Activated T-helper 2 cell treated with anti-CD3 and anti-CD28 coated beads, Interferon-gamma antibody, Interleukin-2, Interleukin-4, amounts not matched to agents 10 μg/mL and 5 μg/mL and 100 μg/mL, durations not matched to agents 14 hours and 24 hours and 36 hours (primary cell): ENCODE measurements at regions not wholly inside any gene's neighbourhood (a gene's known extent, or its start where the extent isn't known, plus 50 kb on each side); places are given as distances from the start of the nearest gene placed in this dataset.

Experiments used
- DNase-seq: peaks from one replicate; pipeline ENCODE4 v3.0.0; 2021; ENCODE audit warnings: low spot score
- H3K27ac Mint-ChIP-seq: one replicate; pipeline ENCODE4 v1.8.0; 2021; ENCODE audit warnings: mixed read lengths
- H3K27me3 Mint-ChIP-seq: one replicate; pipeline ENCODE4 v1.8.0; 2021; ENCODE audit warnings: low read depth, mixed read lengths
- H3K36me3 Mint-ChIP-seq: one replicate; pipeline ENCODE4 v1.8.0; 2021; ENCODE audit warnings: low read depth, mixed read lengths
- H3K4me1 Mint-ChIP-seq: one replicate; pipeline ENCODE4 v1.8.0; 2021; ENCODE audit warnings: low read depth, mixed read lengths
- H3K4me3 Mint-ChIP-seq: one replicate; pipeline ENCODE4 v1.8.0; 2021; ENCODE audit warnings: low read depth, mild to moderate bottlenecking, moderate library complexity, mixed read lengths
- H3K9me3 Mint-ChIP-seq: one replicate; pipeline ENCODE4 v1.8.0; 2021; ENCODE audit warnings: mixed read lengths
- intact Hi-C: fragments of 100-400 bp; cut with micrococcal nuclease; formaldehyde crosslinking; loops from one replicate; pipeline ENCODE4 v1.15.1; 2023

- Mint-ChIP-seq H3K4me3 (no peak overlapping the region), H3K9me3 (no peaks in the 10 kb centered on the region), H3K27ac (no peak overlapping the region), H3K36me3 (no peaks in the 10 kb centered on the region), H3K4me1 (no peaks in the 10 kb centered on the region), H3K27me3 (peaks cover 2% of the 10 kb centered on the region)
- intact Hi-C loops: no loop called here
- no peak for DNase-seq
Observed at GRCh38 chr2:204437815-204438756, 107.2 kb upstream of the PARD3B start.

- DNase-seq: no peak
- Mint-ChIP-seq H3K4me1 (no peaks in the 10 kb centered on the region), H3K36me3 (no peaks in the 10 kb centered on the region), H3K9me3 (no peaks in the 10 kb centered on the region), H3K4me3 (no peak overlapping the region), H3K27me3 (peaks cover 2% of the 10 kb centered on the region), H3K27ac (no peak overlapping the region)
- intact Hi-C loops: no loop called here
Observed at GRCh38 chr2:204441316-204441715, 104.0 kb upstream of the PARD3B start.

- Mint-ChIP-seq H3K9me3 (no peaks in the 10 kb centered on the region), H3K4me3 (no peak overlapping the region), H3K27me3 (peaks cover 4% of the 10 kb centered on the region), H3K27ac (no peak overlapping the region), H3K36me3 (no peaks in the 10 kb centered on the region), H3K4me1 (no peaks in the 10 kb centered on the region)
- intact Hi-C loops: no loop called here
- no peak for DNase-seq
Observed at GRCh38 chr2:204445149-204445548, 100.1 kb upstream of the PARD3B start.

- no peak for DNase-seq
- H3K4me1 Mint-ChIP-seq: no peaks in the 10 kb centered on the region
- no peak overlapping the region for H3K4me3 Mint-ChIP-seq
- intact Hi-C loops: no loop called here
- no peaks in the 10 kb centered on the region for H3K9me3 Mint-ChIP-seq
- H3K27ac Mint-ChIP-seq: no peak overlapping the region
- H3K36me3 Mint-ChIP-seq: no peaks in the 10 kb centered on the region
- H3K27me3 Mint-ChIP-seq: peaks cover 8% of the 10 kb centered on the region
Observed at GRCh38 chr2:204447722-204448121, 97.6 kb upstream of the PARD3B start.

- intact Hi-C loops: no loop called here
Observed at GRCh38 chr2:204449977-204450376, 95.3 kb upstream of the PARD3B start.

GRCh38 chr2:204451766-204452165, 93.5 kb upstream of the PARD3B start:
- H3K9me3 Mint-ChIP-seq: no peaks in the 10 kb centered on the region
- H3K4me1 Mint-ChIP-seq: no peaks in the 10 kb centered on the region
- no peak overlapping the region for H3K4me3 Mint-ChIP-seq

More at GRCh38 chr2:204449977-204450376, 95.3 kb upstream of the PARD3B start:
- Mint-ChIP-seq H3K4me3 (no peak overlapping the region), H3K36me3 (no peaks in the 10 kb centered on the region), H3K27me3 (peaks cover 10% of the 10 kb centered on the region), H3K9me3 (no peaks in the 10 kb centered on the region), H3K27ac (no peak overlapping the region), H3K4me1 (no peaks in the 10 kb centered on the region)
- DNase-seq: no peak

GRCh38 chr2:204452464-204453023, 92.7 kb upstream of the PARD3B start:
- H3K9me3 Mint-ChIP-seq: no peaks in the 10 kb centered on the region
- H3K4me1 Mint-ChIP-seq: no peaks in the 10 kb centered on the region
- H3K4me3 Mint-ChIP-seq: no peak overlapping the region
- intact Hi-C loops: no loop called here
- H3K36me3 Mint-ChIP-seq: no peaks in the 10 kb centered on the region
- no peak overlapping the region for H3K27ac Mint-ChIP-seq
- H3K27me3 Mint-ChIP-seq: peaks cover 10% of the 10 kb centered on the region
- no peak for DNase-seq

More at GRCh38 chr2:204451766-204452165, 93.5 kb upstream of the PARD3B start:
- peaks cover 10% of the 10 kb centered on the region for H3K27me3 Mint-ChIP-seq
- intact Hi-C loops: no loop called here
- H3K36me3 Mint-ChIP-seq: no peaks in the 10 kb centered on the region
- no peak overlapping the region for H3K27ac Mint-ChIP-seq
- DNase-seq: no peak

GRCh38 chr2:204453730-204454167, 91.5 kb upstream of the PARD3B start:
- Mint-ChIP-seq H3K4me3 (no peak overlapping the region), H3K4me1 (no peaks in the 10 kb centered on the region), H3K36me3 (no peaks in the 10 kb centered on the region), H3K27me3 (peaks cover 10% of the 10 kb centered on the region), H3K9me3 (no peaks in the 10 kb centered on the region), H3K27ac (no peak overlapping the region)
- no peak for DNase-seq
- intact Hi-C loops: no loop called here

GRCh38 chr2:204454672-204455380, 90.4 kb upstream of the PARD3B start:
- Mint-ChIP-seq H3K27ac (no peak overlapping the region), H3K9me3 (no peaks in the 10 kb centered on the region), H3K4me1 (no peaks in the 10 kb centered on the region), H3K27me3 (peaks cover 10% of the 10 kb centered on the region), H3K4me3 (no peak overlapping the region), H3K36me3 (no peaks in the 10 kb centered on the region)
- DNase-seq: no peak
- intact Hi-C loops: no loop called here

GRCh38 chr2:204468746-204469429, 76.4 kb upstream of the PARD3B start:
- peaks cover 5% of the 10 kb centered on the region for H3K27me3 Mint-ChIP-seq
- intact Hi-C loops: no loop called here
- DNase-seq: no peak
- H3K4me3 Mint-ChIP-seq: no peak overlapping the region
- no peaks in the 10 kb centered on the region for H3K36me3 Mint-ChIP-seq
- no peaks in the 10 kb centered on the region for H3K4me1 Mint-ChIP-seq
- no peak overlapping the region for H3K27ac Mint-ChIP-seq
- H3K9me3 Mint-ChIP-seq: no peaks in the 10 kb centered on the region

- H3K36me3 Mint-ChIP-seq: no peaks in the 10 kb centered on the region
- intact Hi-C loops: no loop called here
Observed at GRCh38 chr2:204470178-204470620, 75.1 kb upstream of the PARD3B start.

GRCh38 chr2:204470621-204471196, 74.6 kb upstream of the PARD3B start:
- Mint-ChIP-seq H3K27me3 (peaks cover 5% of the 10 kb centered on the region), H3K4me1 (no peaks in the 10 kb centered on the region), H3K27ac (no peak overlapping the region), H3K36me3 (no peaks in the 10 kb centered on the region), H3K9me3 (no peaks in the 10 kb centered on the region), H3K4me3 (no peak overlapping the region)
- no peak for DNase-seq
- intact Hi-C loops: no loop called here

More at GRCh38 chr2:204470178-204470620, 75.1 kb upstream of the PARD3B start:
- no peak overlapping the region for H3K27ac Mint-ChIP-seq
- H3K4me1 Mint-ChIP-seq: no peaks in the 10 kb centered on the region
- DNase-seq: no peak
- H3K4me3 Mint-ChIP-seq: no peak overlapping the region
- no peaks in the 10 kb centered on the region for H3K9me3 Mint-ChIP-seq
- peaks cover 5% of the 10 kb centered on the region for H3K27me3 Mint-ChIP-seq
